Cardiac muscle cell (in vitro differentiated cells and primary cell): ENCODE measurements at regions not wholly inside any gene's neighbourhood (a gene's known extent, or its start where the extent isn't known, plus 50 kb on each side); places are given as distances from the start of the nearest gene placed in this dataset.

Experiments used
- DNase-seq, 2 donors: peaks; one replicate each; pipeline versions ENCODE4 v3.0.0 to v3.0.0-alpha.2; 2010 to 2017; ENCODE audit warnings: low read depth in 1 of 2, low spot score in 1 of 2
- H3K27ac ChIP-seq: fragments of 200-600 bp; sonication (generic); 2 replicates; pipeline ENCODE4 v1.5.1; 2016
- H3K27me3 ChIP-seq: fragments of 200-600 bp; sonication (generic); 2 replicates; pipeline ENCODE4 v1.6.0; 2016; ENCODE audit warnings: control low read depth
- H3K36me3 ChIP-seq: fragments of 200-600 bp; sonication (generic); 2 replicates; pipeline ENCODE4 v1.5.1; 2016; ENCODE audit warnings: control low read depth
- H3K4me1 ChIP-seq: fragments of 200-600 bp; sonication (generic); 2 replicates; pipeline ENCODE4 v1.8.1; 2017; ENCODE audit warnings: low read depth, mild to moderate bottlenecking, mixed run types
- H3K4me3 ChIP-seq: fragments of 200-600 bp; sonication (generic); 2 replicates; pipeline ENCODE4 v1.5.1; 2016; ENCODE audit warnings: mild to moderate bottlenecking
- H3K9me3 ChIP-seq: fragments of 200-600 bp; sonication (generic); 2 replicates; pipeline ENCODE4 v1.5.1; 2017; ENCODE audit warnings: low read depth, mild to moderate bottlenecking, control low read depth
- CTCF ChIP-seq: IDR thresholded peaks from 2 replicates; pipeline ENCODE4 v1.5.1; 2012; ENCODE audit warnings: low read depth, mild to moderate bottlenecking, low read length

- DNase-seq, result no peak
- Histone ChIP-seq H3K4me3 (no peak overlapping the region), H3K4me1 (no peaks in the 10 kb centered on the region), H3K9me3 (no peaks in the 10 kb centered on the region), H3K36me3 (no peaks in the 10 kb centered on the region), H3K27ac (no peak overlapping the region), H3K27me3 (no peaks in the 10 kb centered on the region)
- TF ChIP-seq CTCF, result no peak
Observed at GRCh38 chr4:177612684-177613083, 170.4 kb upstream of the AGA start.

- peak in 1 of 2 donors; percentile 0 for DNase-seq
- H3K27me3 ChIP-seq, result no peaks in the 10 kb centered on the region
- TF ChIP-seq CTCF, result no peak
- no peak overlapping the region for H3K4me3 ChIP-seq
- H3K9me3 ChIP-seq, result no peaks in the 10 kb centered on the region
- no peak overlapping the region for H3K27ac ChIP-seq
- no peaks in the 10 kb centered on the region for H3K36me3 ChIP-seq
- no peaks in the 10 kb centered on the region for H3K4me1 ChIP-seq
Observed at GRCh38 chr4:177632481-177632880, 190.2 kb upstream of the AGA start.

GRCh38 chr4:177638871-177639270 lies 196.6 kb upstream of the AGA start:
- Histone ChIP-seq H3K4me3 (no peak overlapping the region), H3K27me3 (no peaks in the 10 kb centered on the region), H3K4me1 (peaks cover 9% of the 10 kb centered on the region), H3K27ac (no peak overlapping the region), H3K36me3 (no peaks in the 10 kb centered on the region), H3K9me3 (no peaks in the 10 kb centered on the region)
- TF ChIP-seq CTCF, result no peak
- DNase-seq, result no peak

GRCh38 chr4:177640864-177641263 lies 198.6 kb upstream of the AGA start:
- peaks cover 9% of the 10 kb centered on the region for H3K4me1 ChIP-seq
- no peaks in the 10 kb centered on the region for H3K36me3 ChIP-seq
- H3K27ac ChIP-seq, result no peak overlapping the region
- H3K9me3 ChIP-seq, result no peaks in the 10 kb centered on the region
- H3K27me3 ChIP-seq, result no peaks in the 10 kb centered on the region
- DNase-seq, result no peak
- no peak overlapping the region for H3K4me3 ChIP-seq
- TF ChIP-seq CTCF, result no peak

GRCh38 chr4:177660223-177660622 lies 218.0 kb upstream of the AGA start:
- no peak for TF ChIP-seq CTCF
- Histone ChIP-seq H3K27ac (no peak overlapping the region), H3K4me1 (no peaks in the 10 kb centered on the region), H3K27me3 (no peaks in the 10 kb centered on the region), H3K4me3 (no peak overlapping the region), H3K9me3 (no peaks in the 10 kb centered on the region), H3K36me3 (no peaks in the 10 kb centered on the region)
- DNase-seq, result no peak

GRCh38 chr4:177667687-177668086 lies 225.4 kb upstream of the AGA start:
- no peaks in the 10 kb centered on the region for H3K9me3 ChIP-seq
- TF ChIP-seq CTCF, result no peak
- no peak overlapping the region for H3K4me3 ChIP-seq
- no peaks in the 10 kb centered on the region for H3K36me3 ChIP-seq
- DNase-seq, result no peak
- H3K4me1 ChIP-seq, result no peaks in the 10 kb centered on the region
- H3K27ac ChIP-seq, result no peak overlapping the region
- H3K27me3 ChIP-seq, result no peaks in the 10 kb centered on the region
